Myocyte (in vitro differentiated cells): ENCODE measurements at regions not wholly inside any gene's neighbourhood (a gene's known extent, or its start where the extent isn't known, plus 50 kb on each side); places are given as distances from the start of the nearest gene placed in this dataset.

Source experiments
- DNase-seq: peaks from one replicate; pipeline ENCODE4 v3.0.0-alpha.2; 2012; ENCODE audit warnings: low read depth

- no peak for DNase-seq
Measured at GRCh38 chr6:132936646-132937045, 122.3 kb downstream of the RPS12 start.

- DNase-seq, result peak; percentile 60
Measured at GRCh38 chr6:132937466-132937906, 123.1 kb downstream of the RPS12 start.

GRCh38 chr6:132948889-132949288 is 134.5 kb downstream of the RPS12 start:
- DNase-seq, result no peak

- peak; percentile 74 for DNase-seq
Measured at GRCh38 chr6:132950566-132950965, 136.2 kb downstream of the RPS12 start.

- DNase-seq, result no peak
Measured at GRCh38 chr6:132952031-132952867, 137.9 kb downstream of the RPS12 start.

- peak; percentile 81 for DNase-seq
Measured at GRCh38 chr6:132952986-132953385, 138.6 kb downstream of the RPS12 start.

- DNase-seq, result no peak
Measured at GRCh38 chr6:132954222-132954621, 139.9 kb downstream of the RPS12 start.

- no peak for DNase-seq
Measured at GRCh38 chr6:132954936-132955335, 140.6 kb downstream of the RPS12 start.

GRCh38 chr6:132959639-132960326 is 145.4 kb downstream of the RPS12 start:
- no peak for DNase-seq

GRCh38 chr6:132960720-132961119 is 146.4 kb downstream of the RPS12 start:
- peak; percentile 72 for DNase-seq

- DNase-seq, result no peak
Measured at GRCh38 chr6:132961122-132961521, 146.8 kb downstream of the RPS12 start.

GRCh38 chr6:132961610-132962009 is 147.2 kb downstream of the RPS12 start:
- no peak for DNase-seq

GRCh38 chr6:132962936-132963868 is 148.8 kb downstream of the RPS12 start:
- DNase-seq, result peak; percentile 75

- peak; percentile 80 for DNase-seq
Measured at GRCh38 chr6:132964101-132964867, 149.9 kb downstream of the RPS12 start.

- DNase-seq, result no peak
Measured at GRCh38 chr6:132964868-132965382, 150.6 kb downstream of the RPS12 start.

- DNase-seq, result no peak
Measured at GRCh38 chr6:132967871-132968270, 153.5 kb downstream of the RPS12 start.

GRCh38 chr6:132968419-132968950 is 154.1 kb downstream of the RPS12 start:
- no peak for DNase-seq

- DNase-seq, result no peak
Measured at GRCh38 chr6:132969196-132969595, 154.8 kb downstream of the RPS12 start.

GRCh38 chr6:132971676-132972075 is 157.3 kb downstream of the RPS12 start:
- DNase-seq, result no peak

GRCh38 chr6:132972254-132972653 is 157.9 kb downstream of the RPS12 start:
- DNase-seq, result no peak
